ENCODE measurements at regions not wholly inside any gene's neighbourhood (a gene's known extent, or its start where the extent isn't known, plus 50 kb on each side); places are given as distances from the start of the nearest gene placed in this dataset.
"Not testable (repeated sequence)": the region's sequence is repeated elsewhere in the genome, so short reads cannot be mapped to it uniquely, and the experiment has no call there.

- CTCF ChIA-PET = not testable (repeated sequence)
Observed at GRCh38 chr3:176326894-176327490, 870.3 kb downstream of the TBL1XR1 start.

GRCh38 chr3:176321532-176321931, 875.8 kb downstream of the TBL1XR1 start:
- POLR2A ChIA-PET; H3K27me3 Mint-ChIP-seq (ENCODE audit: low read depth); DNase-seq (ENCODE audit: low spot score); CTCF ChIA-PET; ATAC-seq; H3K9me3 Mint-ChIP-seq: not testable (repeated sequence)
- Mint-ChIP-seq H3K27ac (peak overlapping the region; percentile 94), H3K4me3 (peak overlapping the region; percentile 94), H3K4me1 (peaks cover 65% of the 10 kb centered on the region), H3K36me3 (peaks cover 83% of the 10 kb centered on the region)
- TF ChIP-seq ETV6 (CRISPR knock-in tag; IDR thresholded peaks at IDR 0.05) (peak; percentile 50; the same call in 1 of the 2 replicates), ZMAT4 (CRISPR knock-in tag; IDR thresholded peaks at IDR 0.05) (peak; percentile 65; the same call in 1 of the 2 replicates), AFF4 (CRISPR knock-in tag; IDR thresholded peaks at IDR 0.05; ENCODE audit: borderline replicate concordance) (peak; percentile 58; the same call in 1 of the 2 replicates)

More at GRCh38 chr3:176326894-176327490, 870.3 kb downstream of the TBL1XR1 start:
- H3K4me3 Mint-ChIP-seq = peak overlapping the region; percentile 94
- POLR2A ChIA-PET; H3K9me3 Mint-ChIP-seq; H3K27me3 Mint-ChIP-seq (ENCODE audit: low read depth); DNase-seq (ENCODE audit: low spot score): not testable (repeated sequence)
- peaks cover 72% of the 10 kb centered on the region for H3K4me1 Mint-ChIP-seq
- H3K27ac Mint-ChIP-seq = peak overlapping the region; percentile 99
- ATAC-seq = peak; percentile 63; the same call in 1 of the 2 replicates
- TF ChIP-seq NFE2L1 (CRISPR knock-in tag; IDR thresholded peaks at IDR 0.05) = peak; percentile 68; the same call in 1 of the 2 replicates
- 0 out of 2 replicates have a peak, but pooled peaks have one; percentile 55 for TF ChIP-seq ZNF281 (CRISPR knock-in tag; IDR thresholded peaks at IDR 0.05)
- TF ChIP-seq SMAD3 (CRISPR knock-in tag; IDR thresholded peaks at IDR 0.05; ENCODE audit: borderline replicate concordance) = peak; percentile 76; the same call in 1 of the 2 replicates
- TF ChIP-seq ZNF232 (CRISPR knock-in tag; IDR thresholded peaks at IDR 0.05) = peak; percentile 61; the same call in 1 of the 2 replicates
- peak; percentile 92 for TF ChIP-seq TEAD1 (CRISPR knock-in tag; IDR thresholded peaks at IDR 0.05)
- 0 out of 2 replicates have a peak, but pooled peaks have one; percentile 57 for TF ChIP-seq FOXK1 (CRISPR knock-in tag; IDR thresholded peaks at IDR 0.05)
- H3K36me3 Mint-ChIP-seq = peaks cover 50% of the 10 kb centered on the region

GRCh38 chr3:176321099-176321498, 876.2 kb downstream of the TBL1XR1 start:
- peak; percentile 75 for ATAC-seq
- TF ChIP-seq JAZF1 (CRISPR knock-in tag; IDR thresholded peaks at IDR 0.05) = no peak
- TF ChIP-seq NFATC4 (CRISPR knock-in tag; IDR thresholded peaks at IDR 0.05) = peak; percentile 34; the same call in 1 of the 2 replicates
- no peak for TF ChIP-seq ZSCAN18 (CRISPR knock-in tag; IDR thresholded peaks at IDR 0.05)
- TF ChIP-seq ZBTB43 (CRISPR knock-in tag; IDR thresholded peaks at IDR 0.05) = no peak
- no peak for TF ChIP-seq E2F5 (CRISPR knock-in tag; IDR thresholded peaks at IDR 0.05)
- TF ChIP-seq ZNF281 (CRISPR knock-in tag; IDR thresholded peaks at IDR 0.05) = no peak
- 0 out of 2 replicates have a peak, but pooled peaks have one; percentile 25 for TF ChIP-seq EMX1 (CRISPR knock-in tag; IDR thresholded peaks at IDR 0.05)
- Mint-ChIP-seq H3K4me1 (peaks cover 65% of the 10 kb centered on the region), H3K27ac (peak overlapping the region; percentile 94), H3K9me3 (no peaks in the 10 kb centered on the region), H3K36me3 (peaks cover 78% of the 10 kb centered on the region), H3K27me3 (ENCODE audit: low read depth) (no peaks in the 10 kb centered on the region), H3K4me3 (peak overlapping the region; percentile 94)
- CTCF ChIA-PET = no interaction called here
- DNase-seq (ENCODE audit: low spot score) = no peak
- POLR2A ChIA-PET = no interaction called here

All from WTC11 (cell line).